SK-N-DZ (cell line): ENCODE measurements at regions not wholly inside any gene's neighbourhood (a gene's known extent, or its start where the extent isn't known, plus 50 kb on each side); places are given as distances from the start of the nearest gene placed in this dataset.

Source experiments
- DNase-seq: peaks from one replicate; pipeline ENCODE4 v3.0.0-alpha.2; 2015; ENCODE audit warnings: low spot score

DNA sequence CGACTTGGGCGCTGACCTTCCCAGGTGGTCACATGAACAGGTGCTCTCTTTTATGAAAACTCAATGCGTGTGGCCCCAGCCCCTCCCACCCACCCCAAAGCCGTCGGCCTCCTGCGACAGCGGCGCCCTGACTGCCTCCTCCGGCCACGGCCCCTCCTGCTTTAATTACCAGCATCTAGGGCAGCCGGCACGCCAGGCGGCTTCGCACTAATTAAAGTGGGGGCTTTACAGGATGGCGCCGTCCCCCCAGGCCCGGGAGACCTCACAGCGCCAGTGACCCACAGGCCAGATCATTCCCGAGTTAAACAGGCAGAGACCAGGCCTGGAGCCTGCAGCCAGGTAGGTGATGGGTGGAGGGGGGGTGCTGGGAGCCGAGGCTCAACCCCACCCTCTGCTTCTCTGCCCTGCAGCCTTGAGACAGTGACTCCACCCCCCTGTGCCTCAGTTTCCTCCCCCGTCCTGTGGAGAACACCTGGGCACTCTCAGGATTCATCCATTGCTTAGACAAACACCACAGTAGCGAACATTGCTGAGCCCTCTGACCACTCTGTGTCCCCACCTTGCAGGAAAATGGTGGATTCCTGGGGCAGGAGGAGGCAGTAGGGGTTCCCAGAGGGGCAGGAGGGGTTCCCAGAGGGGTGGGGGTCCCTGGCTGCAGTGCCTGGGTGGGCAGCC is 100.8 kb downstream of the MICALL2 start:
- DNase-seq = no peak

- DNase-seq = no peak
Measured at GRCh38 chr7:1359051-1359400, 100.2 kb downstream of the MICALL2 start.

GRCh38 chr7:1359681-1360485 is 99.4 kb downstream of the MICALL2 start:
- DNase-seq = no peak

DNA sequence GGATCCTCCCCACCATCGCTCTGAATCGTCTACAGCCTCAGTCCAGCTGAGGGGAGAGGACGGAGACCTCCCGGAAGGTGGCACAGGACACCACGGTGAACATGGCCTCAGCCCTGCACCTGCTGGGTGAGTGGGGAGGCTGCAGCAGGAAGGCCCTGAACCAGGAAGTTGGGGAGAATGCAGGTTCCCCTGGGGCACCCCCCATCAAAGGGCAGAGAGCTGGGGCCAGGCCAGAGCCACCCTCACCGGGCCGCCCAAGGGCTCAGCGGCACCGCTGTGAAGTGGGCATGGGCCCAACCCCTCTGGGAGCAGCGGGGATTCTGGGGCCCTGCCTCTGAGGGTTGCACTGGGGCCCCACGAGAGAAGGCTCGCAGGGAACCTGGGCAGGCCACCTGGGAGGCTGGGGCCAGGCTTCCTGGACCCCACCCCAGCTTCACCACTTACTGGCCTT is 98.7 kb downstream of the MICALL2 start:
- DNase-seq = no peak

DNA sequence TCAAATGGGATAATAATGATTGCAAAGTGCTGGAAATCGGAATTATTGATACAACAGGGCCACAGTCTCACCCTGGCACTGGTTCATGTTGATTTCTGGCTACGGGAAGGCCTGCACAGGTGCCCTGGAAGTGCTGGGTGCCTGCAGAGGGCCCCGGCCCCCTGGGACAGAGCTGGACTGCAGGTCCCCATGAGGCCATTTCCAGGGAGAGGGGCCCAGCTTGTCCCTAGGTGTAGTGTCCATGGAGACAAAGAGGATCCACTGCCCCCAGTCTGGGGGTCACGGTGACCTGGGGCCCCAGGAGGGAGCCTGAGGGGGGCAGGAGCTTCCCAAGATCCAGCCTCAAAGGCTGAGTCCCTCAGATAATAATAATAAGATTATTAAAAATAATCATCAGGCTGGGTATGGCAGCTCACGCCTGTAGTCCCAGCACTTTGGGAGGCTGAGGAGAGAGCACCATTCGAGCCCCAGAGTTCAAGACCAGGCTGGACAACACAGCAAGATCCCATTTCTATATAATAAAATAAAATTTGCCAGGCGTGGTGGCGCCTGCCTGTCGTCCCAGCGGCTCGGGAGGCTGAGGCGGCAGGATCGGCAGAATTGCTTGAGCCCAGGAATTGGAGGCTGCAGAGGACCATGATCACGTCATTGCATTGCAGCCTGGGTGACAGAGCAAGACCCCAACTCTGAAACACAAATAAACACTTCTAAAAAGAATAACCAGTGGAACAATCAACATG is 98.1 kb downstream of the MICALL2 start:
- DNase-seq = no peak

DNA sequence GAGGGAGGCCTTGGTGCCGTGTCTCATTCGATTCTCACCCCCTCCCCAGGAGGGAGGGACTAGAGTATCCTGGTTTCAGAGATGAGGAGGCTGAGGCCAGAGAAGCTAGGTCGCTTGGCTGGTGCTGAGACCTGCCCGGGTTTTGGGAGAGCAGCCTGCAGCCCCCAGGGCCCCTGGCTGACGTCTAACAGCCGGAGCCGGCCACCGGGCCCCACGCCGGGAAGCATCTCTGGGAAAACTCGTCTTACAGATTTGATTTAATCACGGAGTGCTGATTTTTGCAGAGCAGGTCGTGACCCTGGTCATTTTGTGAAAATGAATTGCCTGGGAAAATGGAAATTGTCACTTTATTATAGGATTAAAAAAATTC is 97.5 kb downstream of the MICALL2 start:
- DNase-seq = no peak

DNA sequence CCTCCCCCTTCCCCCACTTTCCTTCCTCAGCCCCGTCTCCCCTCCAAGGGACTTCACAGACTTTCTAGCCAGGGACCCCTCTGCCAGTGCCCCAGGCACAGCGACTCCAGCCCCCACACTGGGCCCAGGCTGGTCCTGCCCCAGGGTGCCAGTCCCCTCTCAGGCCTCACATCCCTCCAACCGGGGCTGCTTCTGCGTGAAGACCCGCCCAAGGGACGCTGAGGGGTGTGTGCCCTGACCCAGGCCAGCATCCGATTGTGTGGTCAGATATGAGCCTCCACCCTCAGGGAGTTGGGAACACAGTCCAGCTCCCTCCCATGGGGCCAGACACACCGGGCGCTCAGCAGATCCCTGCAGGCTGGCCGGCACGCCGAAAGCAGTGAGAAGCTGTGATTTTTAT is 97.0 kb downstream of the MICALL2 start:
- peak; percentile 25 for DNase-seq

GRCh38 chr7:1364068-1364905 is 95.0 kb downstream of the MICALL2 start:
- no peak for DNase-seq

DNA sequence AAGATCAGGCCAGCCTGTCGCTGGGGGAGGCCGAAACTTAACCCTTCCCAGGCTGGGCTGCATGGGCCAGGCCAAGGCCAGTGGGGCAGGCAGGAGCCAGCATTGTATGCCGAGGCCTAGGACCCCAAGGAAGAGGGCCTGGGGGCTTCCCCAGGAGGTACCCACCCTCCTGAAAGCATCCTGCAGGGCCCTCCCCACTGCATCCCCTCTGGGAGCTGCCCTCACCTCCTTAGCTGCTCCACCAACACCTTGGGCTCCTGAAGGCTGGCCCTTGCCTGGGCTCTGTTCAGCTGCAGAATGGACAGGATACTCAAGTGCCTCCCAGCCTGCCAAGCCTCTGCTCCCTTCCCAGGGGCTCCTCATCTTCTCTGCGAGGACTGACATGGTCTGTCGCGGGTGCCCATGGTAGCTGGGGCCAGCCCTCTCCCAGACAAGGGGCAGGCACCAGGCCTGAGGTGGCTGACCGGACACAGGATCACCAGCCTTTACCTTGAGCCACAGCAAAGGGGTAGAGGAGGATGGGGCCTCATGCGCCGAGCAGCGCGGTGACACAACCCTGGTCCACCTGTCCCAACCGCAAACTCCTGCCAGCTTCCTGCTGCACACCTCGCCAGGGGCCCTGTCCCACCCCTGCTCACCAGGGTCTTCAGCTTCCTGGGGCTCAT is 94.2 kb downstream of the MICALL2 start:
- DNase-seq = no peak

DNA sequence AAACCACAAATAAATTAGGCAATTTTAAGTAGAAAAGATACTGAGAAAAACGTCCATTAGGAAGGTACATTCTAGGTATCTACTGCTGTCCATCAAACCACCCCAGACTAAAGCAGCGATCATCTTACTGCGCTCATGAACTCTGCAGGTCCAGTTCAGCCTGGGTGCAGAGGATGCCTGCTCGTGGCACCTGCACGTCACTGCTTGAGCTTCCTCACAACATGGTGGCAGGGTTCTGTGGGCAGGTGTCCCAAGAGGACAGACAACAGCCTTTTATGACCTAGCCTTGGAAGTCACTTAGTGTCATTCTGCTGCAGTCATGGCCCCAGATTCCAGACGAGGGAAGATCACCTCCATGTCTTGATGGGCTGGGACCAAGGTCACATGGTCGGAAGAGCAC is 93.4 kb downstream of the MICALL2 start:
- DNase-seq = no peak

- DNase-seq = no peak
Measured at GRCh38 chr7:1366801-1367405, 92.4 kb downstream of the MICALL2 start.

DNA sequence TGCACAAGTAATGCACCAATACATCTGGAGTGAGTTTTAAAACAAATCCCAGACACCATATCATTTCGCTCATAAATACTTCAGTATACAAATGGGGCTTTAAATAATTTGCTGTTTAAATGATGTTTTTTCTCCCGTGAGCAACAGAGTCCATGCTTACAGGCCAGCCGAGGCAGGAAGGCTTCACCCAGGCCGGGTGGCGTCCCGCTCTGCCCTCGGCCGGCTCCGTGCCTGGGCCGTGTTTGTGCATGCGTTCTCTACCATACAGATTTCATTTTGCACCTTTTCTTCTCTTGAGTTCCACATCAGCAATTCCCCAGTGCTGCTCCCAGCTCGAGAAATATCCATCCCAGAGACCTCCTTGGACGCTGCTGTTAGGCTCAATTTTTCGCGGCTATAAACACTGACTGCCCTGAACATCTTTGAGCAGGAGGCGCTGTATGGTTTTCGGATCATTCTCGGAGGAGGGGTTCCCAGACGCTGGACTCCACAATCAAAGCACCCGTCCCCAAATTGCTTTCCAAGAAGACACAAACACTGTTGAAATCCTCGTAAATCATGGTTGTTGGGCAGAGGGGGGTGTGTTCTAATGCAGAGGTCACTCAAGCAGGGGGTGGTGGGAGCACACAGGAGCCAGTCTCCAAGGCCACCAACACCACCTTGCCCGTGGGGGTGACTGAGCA is 91.6 kb downstream of the MICALL2 start:
- no peak for DNase-seq

GRCh38 chr7:1368184-1368681 is 91.0 kb downstream of the MICALL2 start:
- no peak for DNase-seq

- no peak for DNase-seq
Measured at GRCh38 chr7:1368682-1369571, 90.3 kb downstream of the MICALL2 start.

- no peak for DNase-seq
Measured at GRCh38 chr7:1369916-1370657, 89.2 kb downstream of the MICALL2 start.

GRCh38 chr7:1370738-1371137 is 88.5 kb downstream of the MICALL2 start:
- no peak for DNase-seq

DNA sequence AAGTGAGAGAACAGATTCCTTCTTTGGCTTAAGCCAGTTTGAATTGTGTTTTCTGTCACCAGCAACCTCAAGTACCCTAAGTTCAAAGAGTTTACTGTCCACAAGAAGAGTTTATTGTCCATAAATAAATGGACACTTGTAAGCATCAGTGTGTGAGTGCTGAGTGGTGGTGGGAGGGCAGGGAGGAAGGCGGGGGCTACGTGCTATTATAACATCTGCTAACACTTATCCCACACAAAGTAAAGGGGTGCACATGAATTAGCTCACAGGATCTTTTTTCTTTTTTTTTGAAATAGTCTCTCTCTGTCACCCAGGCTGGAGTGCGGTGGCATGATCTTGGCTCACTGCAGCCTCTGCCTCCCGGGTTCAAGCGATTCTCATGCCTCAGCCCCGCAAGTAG is 87.2 kb downstream of the MICALL2 start:
- DNase-seq = no peak
